ENCODE measurements at regions not wholly inside any gene's neighbourhood (a gene's known extent, or its start where the extent isn't known, plus 50 kb on each side); places are given as distances from the start of the nearest gene placed in this dataset.

- no peak for DNase-seq
Measured at GRCh38 chr9:129504404-129504803, 116.5 kb downstream of the C9orf50 start.

DNA sequence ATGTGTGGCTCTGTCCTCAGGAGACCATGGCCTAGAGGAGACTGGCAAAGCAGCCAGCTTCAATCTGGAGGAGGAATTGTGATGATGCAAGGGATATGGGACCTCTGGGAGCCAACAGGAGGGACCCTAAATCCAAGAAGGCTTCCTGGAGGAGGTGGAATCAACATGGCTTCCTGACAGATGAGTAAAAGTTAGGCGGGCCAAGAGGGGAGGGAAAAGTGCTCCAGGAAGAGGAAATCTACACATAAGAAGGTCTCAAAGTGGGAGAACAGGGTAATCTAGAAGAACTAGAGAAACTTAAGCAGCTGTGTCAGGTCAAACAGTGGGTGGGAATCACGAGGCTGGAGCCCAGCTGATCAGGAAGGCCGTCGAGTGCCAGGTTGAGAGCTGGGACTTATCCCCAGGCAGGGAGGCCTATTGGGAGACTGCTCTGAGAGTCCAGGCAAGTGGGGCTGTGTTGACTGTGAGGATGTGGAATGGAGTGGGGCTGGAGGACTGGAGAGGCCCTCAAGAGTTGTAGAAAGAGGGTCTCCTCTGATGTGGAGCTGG, 119.1 kb downstream of the C9orf50 start:
- no peak for DNase-seq

DNA sequence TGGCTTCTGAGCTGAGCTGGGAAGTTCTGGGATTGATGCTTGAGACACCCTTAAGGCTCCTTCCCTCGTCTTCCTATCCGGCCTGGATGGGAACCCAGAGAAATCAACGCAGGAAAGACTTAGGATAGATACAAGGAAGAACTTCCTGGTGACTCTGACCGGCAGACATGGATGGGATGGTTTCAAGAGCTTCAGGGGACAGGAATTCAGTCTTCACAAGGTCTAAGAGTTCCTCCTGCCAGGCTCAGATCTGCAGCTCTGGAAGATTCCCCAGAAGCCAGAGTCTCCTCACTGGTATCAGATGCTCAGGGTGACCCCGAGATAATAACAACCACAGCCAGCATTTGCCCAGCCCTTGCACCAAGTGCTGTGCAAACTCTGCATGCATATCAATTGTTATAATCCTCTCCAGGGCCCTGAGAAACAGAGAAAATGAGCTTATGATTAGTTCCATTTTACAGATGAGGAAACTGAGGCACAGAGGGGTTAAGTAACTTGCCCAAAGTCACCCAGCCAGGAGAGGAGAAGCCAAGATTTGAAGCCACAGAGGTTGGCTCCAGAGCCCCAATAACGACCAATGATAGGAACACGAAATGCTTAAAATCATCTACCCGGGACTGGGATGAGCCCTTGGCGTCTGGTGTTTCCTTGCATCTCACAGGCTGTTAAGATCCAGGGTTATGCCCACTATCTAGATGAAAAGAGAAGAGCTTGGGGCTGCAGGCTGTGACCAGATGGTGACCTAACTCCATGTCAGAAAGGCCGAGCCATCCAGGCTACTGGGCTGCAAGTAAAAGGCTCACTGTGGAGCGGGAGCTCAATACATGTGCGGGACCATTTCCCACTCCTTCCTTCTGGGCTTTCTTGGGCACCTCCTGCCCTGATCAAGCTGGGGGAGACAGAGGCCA, 119.8 kb downstream of the C9orf50 start:
- DNase-seq = no peak

DNA sequence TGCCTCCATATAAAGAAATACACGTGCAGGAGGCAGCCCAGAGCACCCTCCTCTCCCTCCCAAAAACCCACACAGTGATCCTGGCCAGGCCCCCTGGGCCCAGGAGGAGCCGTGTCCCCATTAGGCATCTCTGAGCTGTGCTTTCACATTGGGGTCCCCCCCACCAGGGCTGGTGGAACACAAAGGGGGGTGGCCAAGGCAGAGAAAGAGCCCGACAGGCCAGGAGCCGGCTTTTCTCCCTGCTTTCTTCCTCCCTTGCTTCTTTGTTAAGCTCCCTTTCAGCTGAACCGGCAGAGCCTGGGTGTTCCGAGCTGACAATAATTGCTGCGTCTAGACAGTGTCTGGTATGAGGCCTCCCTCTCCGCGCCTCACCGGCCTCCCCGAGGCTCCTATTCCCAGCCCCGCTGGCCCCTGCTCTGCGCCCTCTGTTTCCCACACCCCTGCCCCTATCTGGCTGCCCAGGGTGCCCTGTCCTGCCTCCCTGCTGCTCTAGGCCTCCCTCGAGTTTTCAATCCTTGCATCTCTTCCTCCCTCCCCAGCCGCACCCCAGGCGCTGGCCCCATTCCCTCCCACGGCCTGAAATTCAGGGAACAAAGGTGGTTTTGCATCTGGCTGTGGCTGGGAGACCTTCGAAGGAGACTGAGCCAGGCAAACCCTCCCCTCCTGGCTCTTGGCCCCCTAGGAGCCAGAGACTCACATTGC, 120.6 kb downstream of the C9orf50 start:
- DNase-seq = no peak

DNA sequence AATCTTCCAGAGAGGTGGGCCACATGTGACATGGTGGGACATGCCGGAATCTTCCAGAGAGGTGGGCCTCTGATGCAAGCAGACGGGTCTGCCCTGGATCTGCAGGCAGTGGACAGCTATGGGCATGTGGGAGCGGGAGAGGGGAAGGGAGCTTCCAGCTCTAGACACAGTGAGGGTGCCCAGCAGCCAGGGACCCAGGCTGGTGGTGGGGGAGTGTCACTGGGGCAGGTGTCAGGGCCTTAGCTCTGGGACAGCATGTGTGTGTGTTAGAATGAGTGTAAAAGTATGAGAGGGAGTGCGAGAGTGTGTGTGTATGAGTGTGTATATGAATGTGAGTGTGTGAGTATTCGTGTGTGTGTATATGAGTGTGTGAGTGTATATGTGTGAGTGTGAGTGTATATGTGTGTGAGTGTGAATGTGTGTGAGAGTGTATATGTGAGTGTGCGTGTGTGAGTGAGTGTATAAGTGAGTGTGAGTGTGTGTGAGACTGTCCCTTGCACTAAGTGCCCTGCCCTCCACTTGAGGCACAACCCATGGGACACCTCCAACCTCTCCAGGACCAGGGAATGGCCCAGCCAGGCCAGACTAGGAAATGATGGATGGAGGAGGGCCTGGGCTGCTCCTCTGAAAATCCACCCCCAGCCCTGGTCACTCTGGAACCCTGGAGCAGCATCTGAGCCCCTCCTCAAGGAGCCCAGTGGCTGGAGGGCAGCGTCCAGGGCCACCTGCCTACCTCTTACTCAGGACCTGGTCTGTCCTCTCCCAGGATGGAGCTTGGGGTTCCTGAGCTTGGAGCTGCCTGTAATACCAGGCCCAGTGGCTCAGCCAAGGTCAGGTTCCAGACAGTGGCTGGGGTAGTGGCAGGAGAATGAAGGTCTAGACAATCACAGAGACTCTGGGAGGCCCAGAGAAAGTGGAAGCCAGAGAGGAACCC, 122.2 kb downstream of the C9orf50 start:
- DNase-seq = no peak

- DNase-seq = no peak
Measured at GRCh38 chr9:129497813-129498450, 123.0 kb downstream of the C9orf50 start.

- DNase-seq = no peak
Measured at GRCh38 chr9:129497005-129497812, 123.7 kb downstream of the C9orf50 start.

DNA sequence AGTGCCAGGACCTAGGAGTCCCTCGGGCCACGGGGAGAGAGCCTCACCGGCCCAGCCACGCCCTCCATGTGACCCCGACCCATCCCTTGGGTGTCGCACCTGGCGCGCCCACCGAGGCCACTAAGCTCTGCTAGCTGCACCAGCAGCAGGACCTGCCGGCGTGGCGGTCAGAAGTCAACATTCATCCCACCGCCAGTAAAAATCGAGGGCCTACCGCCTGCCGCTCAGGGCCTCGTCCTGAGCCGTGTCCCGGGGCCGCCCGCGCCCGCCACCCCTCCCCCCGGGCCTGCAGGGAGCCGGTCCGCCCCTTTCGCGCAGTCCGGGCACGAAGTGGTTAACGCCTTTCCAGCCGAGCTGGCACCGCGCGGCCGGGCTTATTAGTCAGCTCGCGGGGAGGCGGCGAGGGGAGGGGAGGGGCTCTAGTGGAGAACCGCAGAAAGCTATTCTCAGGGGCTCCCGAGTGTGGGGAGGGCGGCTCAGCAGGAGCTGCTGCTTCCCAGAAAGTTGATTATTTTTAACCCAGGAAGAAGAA, 124.4 kb downstream of the C9orf50 start:
- peak; percentile 70 to 72 for DNase-seq

GRCh38 chr9:129495620-129496472, 125.1 kb downstream of the C9orf50 start:
- peak; percentile 57 for DNase-seq

DNA sequence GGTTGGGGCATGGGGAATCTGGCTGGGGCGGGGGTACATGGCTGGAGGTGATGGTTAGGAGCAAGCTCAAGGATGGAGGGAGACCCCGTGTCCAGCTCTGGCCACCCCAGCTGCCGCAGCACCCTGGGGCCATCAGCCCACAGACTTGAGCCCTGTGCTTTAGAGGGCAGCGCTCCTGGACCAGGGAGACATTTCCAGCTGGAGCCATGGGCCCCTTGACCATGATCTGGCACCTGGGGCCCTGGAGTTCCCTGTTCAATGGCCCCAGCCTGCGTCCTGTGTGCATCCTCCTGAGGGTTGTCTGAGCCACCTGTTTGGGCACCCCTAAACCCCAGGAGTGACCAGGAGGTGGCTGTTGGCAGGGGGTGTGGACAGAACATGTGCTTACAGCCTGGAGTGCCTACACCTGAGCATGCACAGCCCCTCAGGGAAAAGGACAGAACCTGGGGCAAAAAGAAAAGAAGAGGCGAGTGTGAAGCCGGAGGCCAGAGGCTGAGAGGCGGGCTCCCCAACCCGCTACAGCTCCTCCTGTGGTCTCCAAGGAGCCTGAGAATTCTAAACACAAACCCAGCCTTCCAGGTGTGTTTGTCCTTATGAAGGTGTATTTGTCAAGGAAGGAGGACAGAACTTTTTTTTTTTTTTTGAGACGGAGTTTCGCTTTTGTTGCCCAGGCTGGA, 126.7 kb downstream of the C9orf50 start:
- no peak for DNase-seq

GRCh38 chr9:129493706-129494047, 127.2 kb downstream of the C9orf50 start:
- no peak for DNase-seq

DNA sequence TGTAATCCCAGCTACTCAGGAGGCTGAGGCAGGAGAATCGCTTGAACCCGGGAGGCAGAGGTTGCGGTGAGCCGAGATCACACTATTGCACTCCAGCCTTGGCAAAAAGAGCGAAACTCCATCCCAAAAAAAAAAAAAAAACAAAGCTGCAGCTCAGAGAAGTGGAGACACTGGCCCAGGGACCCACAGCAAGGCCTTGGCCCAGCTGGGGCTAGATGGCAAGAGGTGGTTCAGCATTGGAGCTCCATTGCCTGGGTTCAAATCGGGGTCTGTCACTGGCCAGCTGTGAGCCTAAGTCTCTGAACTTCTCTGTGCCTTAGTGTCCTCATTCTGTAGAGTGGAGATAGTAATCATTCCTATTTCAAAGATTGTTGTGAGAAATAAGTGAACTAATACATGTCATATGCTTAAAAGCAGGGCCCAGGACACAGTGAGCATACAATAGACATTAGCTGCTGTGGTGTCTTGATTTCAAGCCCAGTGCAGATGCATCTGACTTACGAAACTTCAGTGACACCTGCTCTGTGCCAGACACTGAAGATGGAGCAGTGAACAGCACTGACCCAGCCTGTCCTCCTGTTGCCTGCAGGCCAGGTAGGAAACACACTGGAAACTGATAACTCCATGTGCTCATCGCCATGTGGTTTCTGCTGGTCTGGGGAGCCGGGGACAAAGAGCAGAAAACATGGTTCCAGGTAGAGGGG, 127.7 kb downstream of the C9orf50 start:
- no peak for DNase-seq

DNA sequence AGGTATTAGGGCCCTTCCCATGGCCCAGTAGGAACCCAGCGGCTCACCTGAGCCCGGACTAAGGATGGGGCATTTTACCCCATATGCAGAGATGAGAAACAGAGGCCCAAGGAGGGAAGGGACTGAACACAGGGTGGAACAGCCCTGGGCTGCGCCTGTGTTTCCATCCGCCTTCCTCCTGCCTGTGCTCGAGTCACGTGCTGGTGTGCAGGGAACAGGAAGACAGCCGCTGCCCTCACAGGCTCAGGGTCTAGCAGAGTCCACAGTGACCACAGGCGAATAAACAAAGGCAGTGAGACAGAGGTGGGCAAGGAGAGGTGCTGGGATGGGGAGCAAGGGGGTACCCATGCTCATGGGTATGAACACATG, 129.4 kb downstream of the C9orf50 start:
- peak in 1 of 2 donors; percentile 8 for DNase-seq

DNA sequence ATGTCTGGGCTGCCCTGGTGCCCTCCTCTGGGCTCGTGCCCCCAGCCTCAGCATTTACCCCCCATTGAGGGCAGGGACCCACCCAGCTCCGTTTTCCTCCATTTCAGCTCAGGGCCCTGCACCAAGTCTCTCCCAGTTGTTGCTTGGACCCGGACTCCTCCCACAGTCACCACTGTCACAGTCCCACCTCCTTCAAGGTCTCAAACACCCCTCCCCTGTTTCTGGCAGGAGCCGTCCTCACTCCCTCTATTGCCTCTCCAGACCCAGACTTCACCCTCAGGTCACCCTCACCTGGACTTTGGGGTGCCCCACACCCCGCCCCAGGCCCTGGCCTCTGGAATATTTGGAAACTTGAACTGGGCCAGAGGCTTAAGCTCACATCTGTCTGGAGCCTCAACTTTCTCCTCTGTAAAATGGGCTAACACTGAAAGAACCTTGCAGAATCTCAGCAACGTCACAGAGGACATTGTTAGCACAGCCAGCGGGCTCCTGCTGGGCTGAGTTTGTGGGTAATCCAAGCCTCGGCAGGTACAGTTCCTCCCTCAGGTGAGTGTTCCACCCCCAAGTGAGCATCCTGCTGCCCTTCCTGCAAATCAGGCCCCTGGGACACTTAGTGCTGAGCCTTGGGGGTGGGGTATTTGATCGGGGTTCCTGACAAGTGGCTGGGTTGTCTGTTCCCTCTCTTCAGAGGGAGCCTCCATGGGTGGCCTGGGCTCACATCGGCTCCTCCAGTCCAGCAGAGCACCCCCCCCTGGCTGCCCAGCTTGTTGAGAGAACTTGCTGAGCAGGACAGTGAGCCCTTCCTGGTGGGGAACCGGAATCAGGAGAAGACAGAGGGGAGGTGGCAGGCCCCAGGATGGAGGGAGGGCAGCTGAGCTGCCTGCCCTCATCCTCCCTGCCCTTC, 130.1 kb downstream of the C9orf50 start:
- no peak for DNase-seq

DNA sequence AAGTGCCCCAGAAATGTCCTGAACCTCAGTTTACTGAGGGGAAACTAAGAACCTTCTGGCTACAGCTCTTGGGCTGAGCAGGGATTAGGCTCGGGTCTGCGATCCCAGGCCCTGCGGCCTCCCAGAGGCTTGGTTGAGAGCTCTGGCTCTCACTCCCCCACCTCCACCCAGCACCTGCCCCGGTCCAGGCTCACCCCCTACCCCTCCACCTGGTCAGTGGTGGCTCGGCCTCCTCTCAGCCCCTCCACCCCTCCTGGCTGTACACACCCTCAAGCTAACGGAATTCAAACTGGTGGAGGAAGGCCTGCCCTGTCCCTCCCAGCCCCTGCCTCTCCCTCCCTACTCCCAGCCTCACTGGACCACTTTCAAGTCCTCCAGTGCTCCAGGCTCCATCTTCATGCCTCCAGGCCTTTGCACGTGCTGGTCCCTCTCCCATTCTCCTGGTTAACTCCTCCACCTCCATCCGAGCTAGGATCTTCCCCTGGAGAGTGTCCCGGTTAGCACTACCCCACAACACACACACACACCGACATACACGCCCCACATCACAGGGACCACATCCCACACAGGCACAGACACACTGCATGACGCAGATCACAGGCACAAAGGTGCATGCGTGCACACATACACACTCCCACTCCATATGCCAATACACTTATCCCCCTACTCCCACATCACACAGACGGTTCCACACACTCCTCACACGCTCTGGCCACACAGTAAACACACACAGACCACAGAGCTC, 130.9 kb downstream of the C9orf50 start:
- DNase-seq = no peak

GRCh38 chr9:129487658-129488483, 133.0 kb downstream of the C9orf50 start:
- peak; percentile 58 to 79 for DNase-seq
